ENCODE measurements at regions not wholly inside any gene's neighbourhood (a gene's known extent, or its start where the extent isn't known, plus 50 kb on each side); places are given as distances from the start of the nearest gene placed in this dataset.

DNA sequence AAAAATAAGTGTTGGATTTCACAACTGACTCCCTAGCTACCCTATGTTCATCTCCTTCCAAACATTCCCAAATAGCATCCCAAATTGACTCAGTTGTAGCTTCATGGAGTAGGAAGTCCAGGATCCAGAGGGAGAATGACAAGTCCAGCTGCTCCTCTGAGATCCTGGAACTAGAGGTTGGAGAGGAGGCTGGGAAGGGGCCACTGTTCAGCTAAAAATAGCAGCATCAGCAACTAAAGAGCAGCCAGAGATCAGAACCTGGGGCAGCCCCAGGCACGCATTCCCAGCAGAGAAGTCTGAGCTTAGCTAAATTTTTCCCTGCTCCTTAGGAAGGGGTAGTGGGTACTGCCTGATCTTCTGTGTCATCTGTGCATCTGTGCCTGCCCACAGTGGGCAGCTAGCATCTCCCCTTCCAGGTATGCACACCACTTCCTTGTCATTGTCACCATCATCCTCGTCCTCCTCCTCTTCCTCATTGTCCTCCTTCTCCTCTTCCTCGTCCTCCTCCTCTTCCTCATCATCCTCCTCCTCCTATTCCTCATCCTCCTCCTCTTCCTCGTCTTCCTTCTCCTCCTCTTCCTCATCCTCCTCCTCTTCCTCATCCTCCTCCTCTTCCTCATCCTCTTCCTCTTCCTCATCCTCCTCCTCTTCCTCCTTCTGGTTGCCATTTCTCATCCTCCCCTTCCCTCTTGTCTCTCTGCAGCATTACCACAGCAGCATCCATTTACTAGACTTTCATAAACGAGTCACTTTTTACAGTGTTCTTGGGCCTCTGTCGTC lies 152.3 kb upstream of the ROPN1 start:
- H3K27ac ChIP-seq, result no peak overlapping the region
- no peaks in the 10 kb centered on the region for H3K9me2 ChIP-seq (ENCODE audit: insufficient read depth)
- intact Hi-C loops (cut with micrococcal nuclease; ENCODE audit: unreplicated experiment), result no loop called here
- POLR2A ChIA-PET (ENCODE audit: unreplicated experiment), result no interaction called here
- TF ChIP-seq, protein P1, sequence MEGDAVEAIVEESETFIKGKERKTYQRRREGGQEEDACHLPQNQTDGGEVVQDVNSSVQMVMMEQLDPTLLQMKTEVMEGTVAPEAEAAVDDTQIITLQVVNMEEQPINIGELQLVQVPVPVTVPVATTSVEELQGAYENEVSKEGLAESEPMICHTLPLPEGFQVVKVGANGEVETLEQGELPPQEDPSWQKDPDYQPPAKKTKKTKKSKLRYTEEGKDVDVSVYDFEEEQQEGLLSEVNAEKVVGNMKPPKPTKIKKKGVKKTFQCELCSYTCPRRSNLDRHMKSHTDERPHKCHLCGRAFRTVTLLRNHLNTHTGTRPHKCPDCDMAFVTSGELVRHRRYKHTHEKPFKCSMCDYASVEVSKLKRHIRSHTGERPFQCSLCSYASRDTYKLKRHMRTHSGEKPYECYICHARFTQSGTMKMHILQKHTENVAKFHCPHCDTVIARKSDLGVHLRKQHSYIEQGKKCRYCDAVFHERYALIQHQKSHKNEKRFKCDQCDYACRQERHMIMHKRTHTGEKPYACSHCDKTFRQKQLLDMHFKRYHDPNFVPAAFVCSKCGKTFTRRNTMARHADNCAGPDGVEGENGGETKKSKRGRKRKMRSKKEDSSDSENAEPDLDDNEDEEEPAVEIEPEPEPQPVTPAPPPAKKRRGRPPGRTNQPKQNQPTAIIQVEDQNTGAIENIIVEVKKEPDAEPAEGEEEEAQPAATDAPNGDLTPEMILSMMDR (conservative IDR thresholded peaks at IDR 0.05), result no peak
- no peak for TF ChIP-seq EZH2 (IDR thresholded peaks at IDR 0.05; ENCODE audit: low read depth)
- H3K4me1 ChIP-seq (replicated peaks; ENCODE audit: insufficient read depth), result no peaks in the 10 kb centered on the region
- DNase-seq, result no peak
- H3K4me2 ChIP-seq, result no peak overlapping the region
- no peaks in the 10 kb centered on the region for H3K36me3 ChIP-seq (ENCODE audit: low read depth)
- CTCF ChIA-PET, result no interaction called here
- no peak overlapping the region for H2AFZ ChIP-seq
- H3K27me3 ChIP-seq (ENCODE audit: insufficient read depth, low read depth), result peaks cover 45% of the 10 kb centered on the region
- no peak overlapping the region for H3K4me3 ChIP-seq
- no peaks in the 10 kb centered on the region for H3F3A ChIP-seq (ENCODE audit: insufficient read depth, low read depth)
- H3K79me2 ChIP-seq (ENCODE audit: low read depth), result no peaks in the 10 kb centered on the region
- H3K9me3 ChIP-seq (ENCODE audit: insufficient read depth, low read depth), result no peaks in the 10 kb centered on the region
- BruUV-seq (replicated peaks), result no TSS peak
- no peaks in the 10 kb centered on the region for H4K20me1 ChIP-seq (ENCODE audit: insufficient read depth)

DNA sequence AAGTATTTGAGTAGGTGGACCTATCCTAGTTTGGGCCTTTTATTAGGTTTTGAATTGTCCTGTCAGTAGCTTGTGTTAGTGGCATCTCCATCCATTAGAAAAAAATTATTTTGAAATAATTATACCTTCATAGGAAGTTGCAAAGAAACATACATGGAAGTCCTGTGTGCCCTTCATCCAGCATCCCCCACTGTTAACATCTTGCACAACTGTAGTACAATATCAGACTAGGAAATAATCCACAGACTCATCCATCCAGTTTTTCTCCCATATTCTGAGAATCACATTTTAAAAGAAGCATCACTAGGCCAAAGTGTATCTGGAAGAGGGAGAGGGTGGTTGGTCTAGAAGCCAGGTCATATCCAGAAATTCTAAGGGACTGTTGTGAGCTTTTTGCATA lies 155.5 kb upstream of the ROPN1 start:
- ChIA-PET CTCF (no interaction called here), POLR2A (ENCODE audit: unreplicated experiment) (no interaction called here)
- Histone ChIP-seq H3K4me3 (no peak overlapping the region), H3K36me3 (ENCODE audit: low read depth) (no peaks in the 10 kb centered on the region), H3K9me2 (ENCODE audit: insufficient read depth) (no peaks in the 10 kb centered on the region), H3K79me2 (ENCODE audit: low read depth) (no peaks in the 10 kb centered on the region), H3K27ac (no peak overlapping the region), H3K4me2 (no peak overlapping the region), H3K4me1 (replicated peaks; ENCODE audit: insufficient read depth) (no peaks in the 10 kb centered on the region), H4K20me1 (ENCODE audit: insufficient read depth) (no peaks in the 10 kb centered on the region), H2AFZ (no peak overlapping the region), H3F3A (ENCODE audit: insufficient read depth, low read depth) (no peaks in the 10 kb centered on the region), H3K27me3 (ENCODE audit: insufficient read depth, low read depth) (peaks cover 46% of the 10 kb centered on the region), H3K9me3 (ENCODE audit: insufficient read depth, low read depth) (no peaks in the 10 kb centered on the region)
- intact Hi-C loops (cut with micrococcal nuclease; ENCODE audit: unreplicated experiment), result no loop called here
- no peak for DNase-seq
- TF ChIP-seq, protein P1 (conservative IDR thresholded peaks at IDR 0.05), result no peak
- TF ChIP-seq EZH2 (IDR thresholded peaks at IDR 0.05; ENCODE audit: low read depth), result no peak
- BruUV-seq (replicated peaks), result no TSS peak

DNA sequence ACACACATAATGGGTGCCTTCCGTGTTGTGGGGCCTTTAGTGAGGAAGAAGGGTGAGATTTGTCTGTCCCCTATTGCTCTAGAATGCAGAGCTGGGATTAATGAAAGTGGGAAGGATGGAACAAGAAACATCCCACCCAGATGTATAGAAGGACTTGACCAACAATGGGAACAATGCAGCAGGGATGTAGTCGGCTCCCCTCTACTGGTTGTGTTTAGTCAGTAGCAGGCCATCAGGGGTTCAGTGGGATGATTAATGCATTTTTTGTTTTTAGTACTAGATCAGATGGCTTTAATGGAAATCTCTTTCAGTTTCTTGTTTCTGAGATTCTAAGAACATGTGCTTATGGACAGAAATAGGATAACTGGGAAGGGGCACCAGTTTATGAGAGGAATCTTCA lies 156.0 kb upstream of the ROPN1 start:
- BruUV-seq (replicated peaks), result no TSS peak
- TF ChIP-seq, protein P1 (conservative IDR thresholded peaks at IDR 0.05), result no peak
- TF ChIP-seq EZH2 (IDR thresholded peaks at IDR 0.05; ENCODE audit: low read depth), result no peak
- no peak overlapping the region for H2AFZ ChIP-seq
- no peaks in the 10 kb centered on the region for H3F3A ChIP-seq (ENCODE audit: insufficient read depth, low read depth)
- H3K27ac ChIP-seq, result no peak overlapping the region
- peaks cover 47% of the 10 kb centered on the region for H3K27me3 ChIP-seq (ENCODE audit: insufficient read depth, low read depth)
- DNase-seq, result no peak
- no peaks in the 10 kb centered on the region for H3K79me2 ChIP-seq (ENCODE audit: low read depth)
- H4K20me1 ChIP-seq (ENCODE audit: insufficient read depth), result no peaks in the 10 kb centered on the region
- no peaks in the 10 kb centered on the region for H3K9me3 ChIP-seq (ENCODE audit: insufficient read depth, low read depth)
- no peaks in the 10 kb centered on the region for H3K36me3 ChIP-seq (ENCODE audit: low read depth)
- no peak overlapping the region for H3K4me2 ChIP-seq
- H3K4me1 ChIP-seq (replicated peaks; ENCODE audit: insufficient read depth), result no peaks in the 10 kb centered on the region
- intact Hi-C loops (cut with micrococcal nuclease; ENCODE audit: unreplicated experiment), result no loop called here
- H3K4me3 ChIP-seq, result no peak overlapping the region
- ChIA-PET CTCF (no interaction called here), POLR2A (ENCODE audit: unreplicated experiment) (no interaction called here)
- no peaks in the 10 kb centered on the region for H3K9me2 ChIP-seq (ENCODE audit: insufficient read depth)
